GM18907 (cell line): ENCODE measurements at regions not wholly inside any gene's neighbourhood (a gene's known extent, or its start where the extent isn't known, plus 50 kb on each side); places are given as distances from the start of the nearest gene placed in this dataset.
"Not testable (repeated sequence)": the region's sequence is repeated elsewhere in the genome, so short reads cannot be mapped to it uniquely, and the experiment has no call there.

Experiments used
- ATAC-seq: cut with Tn5 transposase; IDR thresholded peaks from one replicate; pipeline ENCODE4 v1.9.1; 2021; ENCODE audit warnings: mild to moderate bottlenecking, moderate library complexity; ENCODE audit not compliant: unreplicated experiment

DNA sequence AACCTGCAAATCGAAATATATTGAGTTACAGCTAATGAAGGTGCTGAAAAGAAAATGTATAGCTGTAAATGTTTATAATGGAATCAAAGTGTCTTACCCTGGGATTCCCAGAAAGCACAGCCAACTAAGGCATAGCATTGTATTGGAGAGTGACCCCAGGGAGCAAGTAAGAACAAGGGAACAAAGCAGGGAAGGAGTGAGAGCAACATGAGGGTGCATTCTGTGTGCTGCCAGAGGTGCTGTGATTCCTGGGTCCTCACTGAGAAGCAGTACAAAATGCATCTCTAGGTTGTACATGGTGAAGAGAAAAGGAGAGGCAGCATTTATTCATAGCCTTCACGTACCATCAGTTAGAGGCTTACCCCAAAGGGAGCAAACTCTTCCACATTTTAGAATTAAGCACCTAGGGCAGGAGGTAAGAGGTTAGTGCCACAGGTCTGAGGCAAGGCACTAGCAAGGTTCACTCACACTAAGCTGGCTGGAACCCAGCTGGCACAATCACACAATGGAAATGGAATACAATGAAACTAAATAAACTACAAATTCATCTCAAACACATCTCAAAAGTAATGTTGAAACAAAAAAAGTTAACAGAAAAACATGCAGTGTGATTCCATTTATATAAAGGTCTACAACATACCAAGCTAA lies 151.5 kb upstream of the C2CD4B start:
- no peak for ATAC-seq

GRCh38 chr15:62320259-62320658 lies 155.2 kb upstream of the C2CD4B start:
- no peak for ATAC-seq

GRCh38 chr15:62323353-62323890 lies 158.3 kb upstream of the C2CD4B start:
- no peak for ATAC-seq

DNA sequence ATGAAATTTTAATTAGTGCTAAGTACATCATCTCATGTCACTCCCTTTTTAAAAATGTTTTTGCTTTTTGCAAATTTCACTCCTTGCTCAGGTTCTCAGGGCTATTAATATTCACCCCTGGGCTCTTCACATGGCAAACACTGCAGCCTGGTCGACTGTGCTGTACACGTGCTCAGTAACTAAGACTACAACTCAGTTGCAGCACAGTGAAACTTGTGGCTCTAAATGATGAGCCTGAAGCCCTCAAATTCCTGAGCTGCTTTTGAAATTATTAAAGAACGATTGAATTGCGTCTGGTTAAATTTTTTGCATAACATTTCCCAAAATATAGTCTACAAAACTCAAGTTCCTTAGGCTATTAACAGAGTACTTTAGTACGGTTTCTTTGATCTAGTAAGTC lies 159.3 kb upstream of the C2CD4B start:
- no peak for ATAC-seq

GRCh38 chr15:62325597-62325996 lies 160.5 kb upstream of the C2CD4B start:
- no peak for ATAC-seq

GRCh38 chr15:62326460-62327011 lies 161.5 kb upstream of the C2CD4B start:
- ATAC-seq: no peak

DNA sequence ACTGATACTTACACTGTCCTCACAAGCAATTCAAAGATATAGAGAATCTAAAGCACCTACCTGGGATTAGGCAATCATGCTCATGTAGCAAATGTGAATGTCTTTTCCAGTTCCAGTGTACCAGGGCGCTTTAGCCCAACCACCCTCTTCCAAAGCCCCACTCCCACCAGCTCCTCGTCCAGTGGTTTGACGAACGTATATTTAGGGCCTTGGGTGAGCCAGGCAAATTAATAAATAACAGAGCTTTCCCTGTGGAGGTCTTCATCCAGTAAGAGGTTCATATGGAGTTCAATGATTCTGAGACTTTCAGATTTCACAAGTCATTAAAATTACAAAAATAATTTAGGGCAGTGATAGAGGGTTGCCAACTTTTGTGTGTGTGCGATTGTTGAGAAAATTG lies 162.3 kb upstream of the C2CD4B start:
- ATAC-seq: no peak

- ATAC-seq: not testable (repeated sequence)
These were observed 167.4 kb upstream of the C2CD4B start for GRCh38 chr15:62332472-62332871.

DNA sequence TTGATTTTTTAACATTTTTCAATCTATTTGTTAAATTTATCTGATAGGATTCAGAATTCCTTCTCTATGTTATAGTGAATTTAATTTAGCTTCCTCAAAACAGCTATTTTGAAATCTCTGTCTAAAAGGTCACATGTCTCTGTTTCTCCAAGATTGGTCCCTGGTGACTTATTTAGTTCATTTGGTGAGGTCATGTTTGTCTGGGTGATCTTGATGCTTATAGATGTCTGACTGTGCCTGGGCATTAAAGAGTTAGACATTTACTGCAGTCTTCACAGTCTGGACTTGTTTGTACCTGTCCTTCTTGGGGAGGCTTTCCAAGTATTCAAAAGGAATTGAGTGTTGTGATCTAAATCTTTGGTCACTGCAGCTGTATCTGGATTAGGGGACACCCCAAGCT lies 169.5 kb upstream of the C2CD4B start:
- no peak for ATAC-seq

DNA sequence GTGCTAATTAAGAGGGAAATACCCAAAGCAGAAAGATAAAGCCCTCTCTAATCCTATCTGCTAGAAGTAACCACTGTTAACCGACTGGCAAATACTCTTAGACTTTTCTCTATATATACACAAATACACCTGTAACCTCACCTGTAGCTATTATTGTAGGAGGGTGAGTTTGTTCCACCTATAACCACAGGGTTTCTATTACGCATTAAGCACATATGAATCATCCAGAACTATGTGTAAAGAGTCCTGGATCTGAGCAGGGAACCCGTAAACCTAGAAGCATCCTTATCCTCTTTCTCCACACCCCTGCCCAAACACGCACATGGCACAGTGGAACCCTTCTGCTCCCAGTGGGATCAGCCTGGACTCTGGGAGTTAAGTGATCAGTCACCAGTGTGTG lies 172.8 kb upstream of the C2CD4B start:
- no peak for ATAC-seq

DNA sequence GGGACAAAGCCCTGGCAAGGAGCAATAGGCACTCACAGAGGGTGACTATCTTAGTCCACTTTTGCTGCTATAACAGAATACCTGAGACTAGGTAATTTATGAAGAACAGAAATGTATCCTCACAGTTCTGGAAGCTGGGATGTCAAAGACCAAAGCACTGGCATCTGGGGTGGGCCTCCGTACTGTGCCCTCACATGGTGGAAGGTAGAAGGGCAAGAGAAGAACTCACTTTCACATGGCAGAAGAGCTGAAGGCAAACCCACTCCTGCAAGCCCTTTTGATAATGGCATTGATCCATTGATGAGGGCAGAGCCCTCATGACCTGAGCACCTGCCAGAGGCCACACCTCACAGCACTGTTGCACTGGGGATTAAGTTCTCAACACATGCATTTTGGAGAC lies 173.4 kb upstream of the C2CD4B start:
- no peak for ATAC-seq

GRCh38 chr15:62342959-62343358 lies 177.9 kb upstream of the C2CD4B start:
- no peak for ATAC-seq

- ATAC-seq: no peak
These were observed 178.3 kb upstream of the C2CD4B start for GRCh38 chr15:62343397-62343796.

DNA sequence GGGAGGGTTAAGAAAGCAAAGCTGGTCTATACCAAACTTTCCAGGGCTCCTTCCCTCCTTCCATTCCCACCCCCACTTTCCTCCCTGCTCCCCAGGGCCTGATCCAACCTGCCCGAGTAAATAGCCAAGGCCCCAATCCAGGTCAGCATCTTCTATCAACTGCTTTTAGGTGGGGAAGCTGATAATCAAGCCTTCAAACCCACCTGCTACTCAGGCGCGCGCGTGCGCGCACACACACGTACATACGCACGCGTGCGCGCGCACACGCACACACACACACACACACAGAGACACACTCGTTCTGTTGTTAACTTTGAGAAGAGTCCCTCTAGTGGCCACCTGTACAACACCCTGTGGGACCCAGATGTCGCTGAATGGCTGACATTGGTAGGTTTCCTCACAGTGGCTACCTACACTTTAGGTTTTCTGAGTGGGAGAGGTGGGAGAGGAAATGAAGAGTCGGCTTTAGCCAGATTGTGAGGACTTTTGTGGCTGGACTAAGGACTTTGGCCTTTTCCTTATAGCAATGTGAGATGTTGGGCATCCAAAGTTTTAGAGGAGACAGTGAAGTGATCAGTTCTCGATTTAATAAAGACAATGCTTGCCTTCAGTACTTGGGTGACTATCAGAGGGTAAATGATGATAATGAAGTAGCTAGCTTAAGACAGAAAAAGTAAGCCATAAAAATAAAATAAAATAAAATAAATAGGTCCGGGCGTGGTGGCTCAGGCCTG lies 179.9 kb upstream of the C2CD4B start:
- no peak for ATAC-seq

- no peak for ATAC-seq
These were observed 181.1 kb upstream of the C2CD4B start for GRCh38 chr15:62346168-62346567.

DNA sequence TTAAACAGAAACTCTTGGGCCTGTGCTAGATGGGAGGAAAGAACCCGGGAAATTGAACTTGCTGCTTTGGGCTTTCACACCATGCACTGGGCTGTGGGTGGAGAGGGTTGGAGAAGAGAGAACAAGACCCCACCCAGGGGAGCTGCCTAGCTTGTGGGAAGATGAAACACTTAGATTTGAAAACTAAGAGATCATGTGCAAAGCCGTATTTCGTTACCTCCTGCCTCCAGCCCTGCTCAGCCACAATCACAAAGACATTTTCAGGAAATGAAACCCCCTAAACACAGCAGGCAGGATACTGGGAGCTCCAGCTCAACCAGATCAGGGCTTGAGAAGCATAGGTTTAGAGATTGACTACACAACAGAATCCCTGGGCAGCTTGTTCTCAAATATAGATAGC lies 183.0 kb upstream of the C2CD4B start:
- ATAC-seq: no peak

DNA sequence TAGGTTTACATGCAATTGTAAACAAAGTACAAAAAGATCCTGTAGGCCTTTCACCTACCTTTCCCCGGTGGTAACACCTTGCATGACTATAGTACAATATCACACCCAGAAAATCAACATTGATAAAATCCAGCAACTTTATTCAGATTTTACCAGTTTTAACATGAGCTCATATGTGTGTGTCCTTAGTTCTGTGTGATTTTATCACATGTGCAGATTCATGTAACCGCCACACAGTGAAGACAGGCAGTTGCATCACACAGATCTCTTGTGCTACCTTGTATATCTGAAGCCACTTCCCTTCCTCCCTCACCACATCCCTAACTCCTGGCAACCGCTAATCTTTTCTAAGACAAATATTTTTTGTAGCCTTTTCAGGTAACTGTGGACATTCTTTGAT lies 183.5 kb upstream of the C2CD4B start:
- no peak for ATAC-seq

- ATAC-seq: no peak
These were observed 187.7 kb upstream of the C2CD4B start for GRCh38 chr15:62352817-62353216.

DNA sequence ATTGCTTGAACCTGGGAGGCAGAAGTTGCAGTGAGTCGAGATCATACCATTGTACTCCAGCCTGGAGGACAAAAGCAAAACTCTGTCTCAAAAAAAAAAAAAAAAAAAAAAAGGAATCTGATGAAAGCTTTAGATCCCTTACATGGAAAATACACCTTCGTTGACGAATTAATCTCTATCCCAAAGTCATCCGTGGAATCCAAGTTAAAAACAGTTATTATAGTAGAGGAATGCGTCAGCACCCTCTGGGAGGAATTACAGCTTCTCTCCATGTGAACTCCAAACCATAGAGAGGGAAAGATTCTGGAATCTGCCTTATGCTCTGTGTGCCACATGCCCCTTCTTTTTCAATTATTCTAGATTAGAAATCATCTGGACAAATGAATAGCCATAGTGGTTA lies 192.3 kb upstream of the C2CD4B start:
- no peak for ATAC-seq

DNA sequence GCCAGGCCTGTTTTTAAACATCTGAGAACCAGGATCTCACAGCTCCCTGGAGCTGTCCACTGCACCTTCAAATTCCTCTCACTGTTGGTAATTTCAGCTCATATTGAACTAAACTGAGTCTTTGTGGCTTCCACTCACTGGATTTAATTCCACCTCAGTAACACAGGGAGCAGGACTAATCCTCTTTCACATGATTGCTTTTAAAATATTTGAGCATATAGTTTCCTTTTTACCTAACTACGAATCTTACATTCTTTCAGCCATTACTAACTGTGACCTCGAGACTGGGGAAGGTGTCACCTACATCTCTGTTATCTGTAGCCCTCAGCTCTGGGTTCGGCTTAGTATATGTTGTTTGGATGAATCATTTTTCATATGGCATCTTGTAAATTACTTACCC lies 194.3 kb upstream of the C2CD4B start:
- no peak for ATAC-seq

GRCh38 chr15:62360332-62361097 lies 195.4 kb upstream of the C2CD4B start:
- ATAC-seq: no peak
